Choroid plexus epithelial cell (primary cell): ENCODE measurements at regions not wholly inside any gene's neighbourhood (a gene's known extent, or its start where the extent isn't known, plus 50 kb on each side); places are given as distances from the start of the nearest gene placed in this dataset.
A peak's percentile ranks its signal among the peaks of the same experiment; 100 is the strongest.

ENCODE experiments used
- DNase-seq: peaks from one replicate; pipeline ENCODE4 v3.0.0-alpha.2; 2010; ENCODE audit warnings: low read depth
- H3K4me3 ChIP-seq: 2 replicates; pipeline ENCODE4 v1.5.1; 2011; ENCODE audit warnings: low read depth, mild to moderate bottlenecking, control low read depth, low read length, moderate library complexity
- CTCF ChIP-seq: conservative IDR thresholded peaks from 2 replicates; pipeline ENCODE4 v1.5.1; 2011; ENCODE audit warnings: low read depth, mild to moderate bottlenecking, control low read depth, inconsistent platforms, low read length, moderate library complexity

- H3K4me3 ChIP-seq, result no peak overlapping the region
- TF ChIP-seq CTCF, result no peak
- DNase-seq, result no peak
These were observed 766.5 kb downstream of the RNF144A start for GRCh38 chr2:7683708-7684107.

GRCh38 chr2:7685342-7686015 lies 768.3 kb downstream of the RNF144A start:
- no peak for TF ChIP-seq CTCF
- DNase-seq, result no peak
- no peak overlapping the region for H3K4me3 ChIP-seq

- DNase-seq, result no peak
- no peak overlapping the region for H3K4me3 ChIP-seq
- no peak for TF ChIP-seq CTCF
These were observed 768.8 kb downstream of the RNF144A start for GRCh38 chr2:7686016-7686385.

- DNase-seq, result no peak
These were observed 774.9 kb downstream of the RNF144A start for GRCh38 chr2:7691961-7692656.

GRCh38 chr2:7692657-7693161 lies 775.5 kb downstream of the RNF144A start:
- no peak overlapping the region for H3K4me3 ChIP-seq
- TF ChIP-seq CTCF, result no peak
- DNase-seq, result peak; percentile 39

More at GRCh38 chr2:7691961-7692656, 774.9 kb downstream of the RNF144A start:
- H3K4me3 ChIP-seq, result no peak overlapping the region
- no peak for TF ChIP-seq CTCF

GRCh38 chr2:7693246-7694075 lies 776.2 kb downstream of the RNF144A start:
- H3K4me3 ChIP-seq, result no peak overlapping the region
- no peak for DNase-seq

More at GRCh38 chr2:7693246-7694075, 776.2 kb downstream of the RNF144A start:
- TF ChIP-seq CTCF, result no peak
